ENCODE measurements at regions not wholly inside any gene's neighbourhood (a gene's known extent, or its start where the extent isn't known, plus 50 kb on each side); places are given as distances from the start of the nearest gene placed in this dataset.
A peak's percentile ranks its signal among the peaks of the same experiment; 100 is the strongest.

GRCh38 chr12:17370621-17371020 is 719.4 kb downstream of the RERGL start:
- Mint-ChIP-seq H3K4me3 (no peak overlapping the region), H3K27ac (ENCODE audit: unreplicated experiment) (no peak overlapping the region), H3K36me3 (ENCODE audit: low read depth) (no peaks in the 10 kb centered on the region), H3K4me1 (no peaks in the 10 kb centered on the region), H3K9me3 (no peaks in the 10 kb centered on the region), H3K27me3 (ENCODE audit: low read depth) (no peaks in the 10 kb centered on the region)
- TF ChIP-seq CTCF (conservative IDR thresholded peaks at IDR 0.05) = no peak
- no peak for DNase-seq (ENCODE audit: low read depth, low spot score)

GRCh38 chr12:17369556-17369955 is 720.4 kb downstream of the RERGL start:
- Mint-ChIP-seq H3K9me3 (no peaks in the 10 kb centered on the region), H3K27me3 (ENCODE audit: low read depth) (no peaks in the 10 kb centered on the region), H3K4me3 (no peak overlapping the region), H3K36me3 (ENCODE audit: low read depth) (no peaks in the 10 kb centered on the region), H3K27ac (ENCODE audit: unreplicated experiment) (no peak overlapping the region), H3K4me1 (no peaks in the 10 kb centered on the region)
- no peak for DNase-seq (ENCODE audit: low read depth, low spot score)
- no peak for TF ChIP-seq CTCF (conservative IDR thresholded peaks at IDR 0.05)

GRCh38 chr12:17361224-17361623 is 728.8 kb downstream of the RERGL start:
- Mint-ChIP-seq H3K27ac (ENCODE audit: unreplicated experiment) (no peak overlapping the region), H3K4me1 (peaks cover 8% of the 10 kb centered on the region), H3K4me3 (no peak overlapping the region), H3K27me3 (ENCODE audit: low read depth) (no peaks in the 10 kb centered on the region), H3K36me3 (ENCODE audit: low read depth) (no peaks in the 10 kb centered on the region), H3K9me3 (no peaks in the 10 kb centered on the region)
- no peak for DNase-seq (ENCODE audit: low read depth, low spot score)
- no peak for TF ChIP-seq CTCF (conservative IDR thresholded peaks at IDR 0.05)

GRCh38 chr12:17358835-17359234 is 731.2 kb downstream of the RERGL start:
- Mint-ChIP-seq H3K36me3 (ENCODE audit: low read depth) (no peaks in the 10 kb centered on the region), H3K9me3 (no peaks in the 10 kb centered on the region), H3K27me3 (ENCODE audit: low read depth) (no peaks in the 10 kb centered on the region), H3K4me1 (peaks cover 8% of the 10 kb centered on the region), H3K4me3 (no peak overlapping the region), H3K27ac (ENCODE audit: unreplicated experiment) (no peak overlapping the region)
- TF ChIP-seq CTCF (conservative IDR thresholded peaks at IDR 0.05) = no peak
- DNase-seq (ENCODE audit: low read depth, low spot score) = no peak

- DNase-seq (ENCODE audit: low read depth, low spot score) = no peak
- Mint-ChIP-seq H3K27ac (ENCODE audit: unreplicated experiment) (no peak overlapping the region), H3K36me3 (ENCODE audit: low read depth) (no peaks in the 10 kb centered on the region), H3K4me1 (peaks cover 8% of the 10 kb centered on the region), H3K4me3 (no peak overlapping the region), H3K27me3 (ENCODE audit: low read depth) (no peaks in the 10 kb centered on the region), H3K9me3 (no peaks in the 10 kb centered on the region)
- TF ChIP-seq CTCF (conservative IDR thresholded peaks at IDR 0.05) = no peak
Measured at GRCh38 chr12:17357396-17357795, 732.6 kb downstream of the RERGL start.

- Mint-ChIP-seq H3K27me3 (ENCODE audit: low read depth) (no peaks in the 10 kb centered on the region), H3K4me3 (no peak overlapping the region), H3K4me1 (no peaks in the 10 kb centered on the region), H3K27ac (ENCODE audit: unreplicated experiment) (no peak overlapping the region), H3K36me3 (ENCODE audit: low read depth) (no peaks in the 10 kb centered on the region), H3K9me3 (no peaks in the 10 kb centered on the region)
- peak; percentile 51 for TF ChIP-seq CTCF (conservative IDR thresholded peaks at IDR 0.05)
- DNase-seq (ENCODE audit: low read depth, low spot score) = no peak
Measured at GRCh38 chr12:17352164-17352563, 737.8 kb downstream of the RERGL start.
